GM23338 (cell line): ENCODE measurements at regions not wholly inside any gene's neighbourhood (a gene's known extent, or its start where the extent isn't known, plus 50 kb on each side); places are given as distances from the start of the nearest gene placed in this dataset.

Experiments
- CREB1 ChIP-seq: fragments of 250-450 bp; sonication (Bioruptor Pico); IDR thresholded peaks from 2 replicates; pipeline ENCODE4 v1.5.0; 2020; ENCODE audit warnings: low read depth, mild to moderate bottlenecking, moderate library complexity
- EZH2 ChIP-seq: fragments of 200-600 bp; sonication (generic); IDR thresholded peaks from one replicate; pipeline ENCODE4 v1.8.0; 2017; ENCODE audit warnings: antibody characterized with exemption, mild to moderate bottlenecking, low read depth; ENCODE audit not compliant: unreplicated experiment
- EZH2phosphoT487 ChIP-seq: fragments of 200-600 bp; sonication (generic); IDR thresholded peaks from one replicate; pipeline ENCODE4 v1.8.1; 2018; ENCODE audit warnings: antibody characterized with exemption; ENCODE audit not compliant: unreplicated experiment
- JUNB ChIP-seq: IDR thresholded peaks from one replicate; pipeline ENCODE4 v1.6.1; 2016; ENCODE audit warnings: antibody characterized with exemption; ENCODE audit not compliant: unreplicated experiment
- POLR2AphosphoS5 ChIP-seq: IDR thresholded peaks from 2 replicates; pipeline ENCODE4 v1.6.1; 2016; ENCODE audit warnings: antibody characterized with exemption, low read depth
- ZNF114 ChIP-seq: fragments of 250-450 bp; sonication (Bioruptor Pico); IDR thresholded peaks from 2 replicates; pipeline ENCODE4 v1.5.0; 2020; ENCODE audit warnings: mild to moderate bottlenecking, moderate library complexity
- ZNF331 ChIP-seq: fragments of 250-450 bp; sonication (Bioruptor Pico); IDR thresholded peaks from 2 replicates; pipeline ENCODE4 v1.5.0; 2020; ENCODE audit warnings: low read depth, mild to moderate bottlenecking, moderate library complexity
- ZNF462 ChIP-seq: fragments of 250-450 bp; sonication (Bioruptor Pico); IDR thresholded peaks from 2 replicates; pipeline ENCODE4 v1.5.0; 2020; ENCODE audit warnings: mild to moderate bottlenecking, moderate library complexity
- TF ChIP-seq, protein P1 (sequence below), 2 experiments: fragments of 200-600 bp in 1 of 2; sonication (generic) in 1 of 2; conservative IDR thresholded peaks; 2 replicates each; pipeline versions ENCODE4 v1.5.1 to v1.6.1; 2016 to 2017; ENCODE audit warnings: antibody characterized with exemption in 2 of 2, low read depth in 2 of 2, mild to moderate bottlenecking in 2 of 2, moderate library complexity in 1 of 2
- TF ChIP-seq, protein P2 (sequence below): IDR thresholded peaks from one replicate; pipeline ENCODE4 v1.6.1; 2018; ENCODE audit warnings: antibody characterized with exemption; ENCODE audit not compliant: unreplicated experiment

DNA sequence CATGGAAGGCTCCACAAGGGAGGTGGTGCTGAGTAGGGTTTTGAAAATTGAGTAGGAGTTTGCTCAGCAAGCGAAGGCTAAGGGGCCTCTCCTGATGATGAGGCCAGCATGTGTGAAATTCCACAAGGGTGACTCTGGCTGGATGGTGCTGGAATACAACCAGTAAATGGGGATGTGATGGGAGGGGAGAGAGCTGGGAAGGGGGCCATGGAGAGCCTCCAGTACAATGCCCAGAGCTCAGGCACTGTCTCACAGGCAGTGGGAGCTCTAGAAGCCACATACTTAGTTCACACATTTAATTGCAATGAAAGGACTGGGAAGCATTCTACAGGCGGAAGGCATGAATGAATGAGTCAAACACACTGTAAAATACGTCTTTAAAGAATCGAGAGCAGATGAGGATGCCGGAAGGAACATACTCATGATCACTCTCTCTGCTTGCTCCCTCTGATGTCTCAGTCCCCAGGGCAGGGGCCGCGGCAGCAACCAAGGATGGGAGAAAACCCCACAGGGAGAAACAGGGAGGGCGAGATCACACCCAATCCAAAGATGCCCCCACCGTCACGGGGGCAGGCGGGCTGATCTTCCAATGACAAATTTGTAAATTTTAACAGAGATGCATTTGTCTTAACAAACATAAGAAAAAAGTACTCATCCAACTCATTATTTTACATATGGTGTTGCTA lies 261.0 kb downstream of the NSG2 start:
- TF ChIP-seq, protein P1, sequence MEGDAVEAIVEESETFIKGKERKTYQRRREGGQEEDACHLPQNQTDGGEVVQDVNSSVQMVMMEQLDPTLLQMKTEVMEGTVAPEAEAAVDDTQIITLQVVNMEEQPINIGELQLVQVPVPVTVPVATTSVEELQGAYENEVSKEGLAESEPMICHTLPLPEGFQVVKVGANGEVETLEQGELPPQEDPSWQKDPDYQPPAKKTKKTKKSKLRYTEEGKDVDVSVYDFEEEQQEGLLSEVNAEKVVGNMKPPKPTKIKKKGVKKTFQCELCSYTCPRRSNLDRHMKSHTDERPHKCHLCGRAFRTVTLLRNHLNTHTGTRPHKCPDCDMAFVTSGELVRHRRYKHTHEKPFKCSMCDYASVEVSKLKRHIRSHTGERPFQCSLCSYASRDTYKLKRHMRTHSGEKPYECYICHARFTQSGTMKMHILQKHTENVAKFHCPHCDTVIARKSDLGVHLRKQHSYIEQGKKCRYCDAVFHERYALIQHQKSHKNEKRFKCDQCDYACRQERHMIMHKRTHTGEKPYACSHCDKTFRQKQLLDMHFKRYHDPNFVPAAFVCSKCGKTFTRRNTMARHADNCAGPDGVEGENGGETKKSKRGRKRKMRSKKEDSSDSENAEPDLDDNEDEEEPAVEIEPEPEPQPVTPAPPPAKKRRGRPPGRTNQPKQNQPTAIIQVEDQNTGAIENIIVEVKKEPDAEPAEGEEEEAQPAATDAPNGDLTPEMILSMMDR (conservative IDR thresholded peaks at IDR 0.05; ENCODE audit: low read depth in 2 of 2): no peak
- TF ChIP-seq EZH2 (no peak), ZNF331 (CRISPR knock-in tag) (no peak), POLR2AphosphoS5 (no peak), ZNF114 (CRISPR knock-in tag) (no peak), EZH2phosphoT487 (no peak), CREB1 (no peak), JUNB (no peak), ZNF462 (CRISPR knock-in tag) (no peak)
- TF ChIP-seq, protein P2, sequence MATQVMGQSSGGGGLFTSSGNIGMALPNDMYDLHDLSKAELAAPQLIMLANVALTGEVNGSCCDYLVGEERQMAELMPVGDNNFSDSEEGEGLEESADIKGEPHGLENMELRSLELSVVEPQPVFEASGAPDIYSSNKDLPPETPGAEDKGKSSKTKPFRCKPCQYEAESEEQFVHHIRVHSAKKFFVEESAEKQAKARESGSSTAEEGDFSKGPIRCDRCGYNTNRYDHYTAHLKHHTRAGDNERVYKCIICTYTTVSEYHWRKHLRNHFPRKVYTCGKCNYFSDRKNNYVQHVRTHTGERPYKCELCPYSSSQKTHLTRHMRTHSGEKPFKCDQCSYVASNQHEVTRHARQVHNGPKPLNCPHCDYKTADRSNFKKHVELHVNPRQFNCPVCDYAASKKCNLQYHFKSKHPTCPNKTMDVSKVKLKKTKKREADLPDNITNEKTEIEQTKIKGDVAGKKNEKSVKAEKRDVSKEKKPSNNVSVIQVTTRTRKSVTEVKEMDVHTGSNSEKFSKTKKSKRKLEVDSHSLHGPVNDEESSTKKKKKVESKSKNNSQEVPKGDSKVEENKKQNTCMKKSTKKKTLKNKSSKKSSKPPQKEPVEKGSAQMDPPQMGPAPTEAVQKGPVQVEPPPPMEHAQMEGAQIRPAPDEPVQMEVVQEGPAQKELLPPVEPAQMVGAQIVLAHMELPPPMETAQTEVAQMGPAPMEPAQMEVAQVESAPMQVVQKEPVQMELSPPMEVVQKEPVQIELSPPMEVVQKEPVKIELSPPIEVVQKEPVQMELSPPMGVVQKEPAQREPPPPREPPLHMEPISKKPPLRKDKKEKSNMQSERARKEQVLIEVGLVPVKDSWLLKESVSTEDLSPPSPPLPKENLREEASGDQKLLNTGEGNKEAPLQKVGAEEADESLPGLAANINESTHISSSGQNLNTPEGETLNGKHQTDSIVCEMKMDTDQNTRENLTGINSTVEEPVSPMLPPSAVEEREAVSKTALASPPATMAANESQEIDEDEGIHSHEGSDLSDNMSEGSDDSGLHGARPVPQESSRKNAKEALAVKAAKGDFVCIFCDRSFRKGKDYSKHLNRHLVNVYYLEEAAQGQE: no peak
